ENCODE measurements at regions not wholly inside any gene's neighbourhood (a gene's known extent, or its start where the extent isn't known, plus 50 kb on each side); places are given as distances from the start of the nearest gene placed in this dataset.

DNA sequence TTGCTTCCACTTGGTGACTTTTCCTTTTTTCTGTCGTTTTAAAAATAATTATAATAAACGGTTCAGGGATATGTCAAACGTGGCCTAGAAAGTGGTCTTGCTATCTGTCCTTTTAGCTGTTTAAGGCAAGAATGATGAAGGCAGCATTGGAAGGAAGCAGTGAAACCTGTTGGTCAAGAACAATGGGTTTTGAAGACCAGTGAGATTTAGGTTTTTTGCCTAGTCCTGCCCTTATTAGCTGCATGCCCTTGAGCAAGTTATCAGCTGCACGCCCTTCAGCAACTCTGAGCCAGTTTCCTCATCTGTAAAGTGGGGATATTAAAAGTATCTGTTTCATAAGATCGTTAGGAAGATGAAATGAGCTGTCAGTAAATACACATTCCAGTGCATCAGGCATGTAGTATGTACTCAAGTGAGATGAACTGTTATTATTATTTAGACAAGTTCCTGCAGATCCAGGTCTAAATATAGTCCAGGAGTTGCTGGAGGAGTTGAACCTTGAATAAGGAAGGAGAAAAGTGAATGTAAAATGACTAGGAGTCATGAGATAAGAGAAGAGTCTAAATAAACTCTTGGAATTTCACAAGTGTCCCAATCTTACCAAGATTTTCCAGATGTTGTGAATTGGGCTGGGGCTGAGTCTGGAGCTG lies 90.8 kb upstream of the HSD17B12 start:
- DNase-seq (ENCODE audit: low spot score): no peak
- no peak overlapping the region for H3K4me3 ChIP-seq (ENCODE audit: low read depth, low read length, poor library complexity, severe bottlenecking)
- BruUV-seq (replicated peaks): no TSS peak
- CTCF ChIA-PET (ENCODE audit: unreplicated experiment): no interaction called here
- TF ChIP-seq EZH2phosphoT487 (IDR thresholded peaks at IDR 0.05; ENCODE audit: borderline replicate concordance, low read depth, low read length) (no peak), CTCF (conservative IDR thresholded peaks at IDR 0.05; ENCODE audit: low read length) (no peak)
- H3K4me2 ChIP-seq (ENCODE audit: low read length): no peak overlapping the region
- no peak overlapping the region for H2AFZ ChIP-seq (ENCODE audit: low read length)
- H3K36me3 ChIP-seq (ENCODE audit: insufficient read depth, low read length): no peaks in the 10 kb centered on the region
- no peaks in the 10 kb centered on the region for H4K20me1 ChIP-seq (ENCODE audit: insufficient read depth, low read length)
- POLR2A ChIA-PET: no interaction called here
- no peaks in the 10 kb centered on the region for H3K9me2 ChIP-seq (ENCODE audit: insufficient read depth, low read length)
- intact Hi-C loops (cut with micrococcal nuclease; ENCODE audit: unreplicated experiment): loop anchor here (5.0 kb wide), 1 partner anchor 263 kb away; no protein-coding TSS in a partner anchor
- peaks cover 10% of the 10 kb centered on the region for H3K4me1 ChIP-seq (ENCODE audit: insufficient read depth, low read length, poor library complexity, severe bottlenecking)
- H3K27ac ChIP-seq (ENCODE audit: low read depth, low read length, poor library complexity, severe bottlenecking): no peak overlapping the region
- H3K9me3 ChIP-seq (ENCODE audit: low read length): no peaks in the 10 kb centered on the region
- no peaks in the 10 kb centered on the region for H3K79me2 ChIP-seq (ENCODE audit: insufficient read depth, low read depth, low read length)

GRCh38 chr11:43601511-43601910 lies 79.0 kb upstream of the HSD17B12 start:
- no peaks in the 10 kb centered on the region for H3K79me2 ChIP-seq (ENCODE audit: insufficient read depth, low read depth, low read length)
- no peak overlapping the region for H3K4me3 ChIP-seq (ENCODE audit: low read depth, low read length, poor library complexity, severe bottlenecking)
- ChIA-PET CTCF (ENCODE audit: unreplicated experiment) (no interaction called here), POLR2A (interaction anchor here (0.8 to 0.9 kb wide), 2 partner anchors 10 to 1246 kb away, joined by 3 to 4 read pairs; no protein-coding TSS in a partner anchor)
- no peaks in the 10 kb centered on the region for H3K9me3 ChIP-seq (ENCODE audit: low read length)
- no peak overlapping the region for H2AFZ ChIP-seq (ENCODE audit: low read length)
- TF ChIP-seq EZH2phosphoT487 (IDR thresholded peaks at IDR 0.05; ENCODE audit: borderline replicate concordance, low read depth, low read length) (no peak), CTCF (conservative IDR thresholded peaks at IDR 0.05; ENCODE audit: low read length) (no peak)
- no peaks in the 10 kb centered on the region for H4K20me1 ChIP-seq (ENCODE audit: insufficient read depth, low read length)
- H3K9me2 ChIP-seq (ENCODE audit: insufficient read depth, low read length): no peaks in the 10 kb centered on the region
- H3K4me1 ChIP-seq (ENCODE audit: insufficient read depth, low read length, poor library complexity, severe bottlenecking): no peaks in the 10 kb centered on the region
- BruUV-seq (replicated peaks): no TSS peak
- no peak overlapping the region for H3K27ac ChIP-seq (ENCODE audit: low read depth, low read length, poor library complexity, severe bottlenecking)
- no peaks in the 10 kb centered on the region for H3K36me3 ChIP-seq (ENCODE audit: insufficient read depth, low read length)
- H3K4me2 ChIP-seq (ENCODE audit: low read length): no peak overlapping the region
- intact Hi-C loops (cut with micrococcal nuclease; ENCODE audit: unreplicated experiment): no loop called here
- no peak for DNase-seq (ENCODE audit: low spot score)

DNA sequence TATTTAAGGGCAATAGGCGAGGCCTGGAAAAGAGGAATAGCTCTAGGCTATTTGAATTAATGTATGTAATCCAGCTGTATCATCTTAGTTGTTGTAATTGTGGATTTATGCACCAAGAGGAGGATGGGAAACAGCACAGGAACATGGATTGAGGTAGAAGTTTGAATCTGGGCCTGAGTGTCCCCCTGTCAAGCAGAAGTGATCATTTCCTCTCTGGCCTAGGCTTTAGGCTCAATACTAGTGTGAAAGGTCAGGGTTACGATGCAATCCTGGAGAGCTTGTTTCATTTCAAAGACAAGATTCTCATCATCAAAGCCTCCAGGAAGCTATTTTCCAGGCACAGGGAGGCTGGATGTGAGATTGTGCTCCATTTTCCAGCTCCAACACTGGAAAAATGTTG lies 77.9 kb upstream of the HSD17B12 start:
- no peaks in the 10 kb centered on the region for H3K79me2 ChIP-seq (ENCODE audit: insufficient read depth, low read depth, low read length)
- POLR2A ChIA-PET: no interaction called here
- H4K20me1 ChIP-seq (ENCODE audit: insufficient read depth, low read length): no peaks in the 10 kb centered on the region
- CTCF ChIA-PET (ENCODE audit: unreplicated experiment): no interaction called here
- no peaks in the 10 kb centered on the region for H3K36me3 ChIP-seq (ENCODE audit: insufficient read depth, low read length)
- H3K9me3 ChIP-seq (ENCODE audit: low read length): no peaks in the 10 kb centered on the region
- TF ChIP-seq CTCF (conservative IDR thresholded peaks at IDR 0.05; ENCODE audit: low read length) (no peak), EZH2phosphoT487 (IDR thresholded peaks at IDR 0.05; ENCODE audit: borderline replicate concordance, low read depth, low read length) (no peak)
- intact Hi-C loops (cut with micrococcal nuclease; ENCODE audit: unreplicated experiment): no loop called here
- H2AFZ ChIP-seq (ENCODE audit: low read length): no peak overlapping the region
- no peak overlapping the region for H3K4me2 ChIP-seq (ENCODE audit: low read length)
- DNase-seq (ENCODE audit: low spot score): no peak
- no TSS peak for BruUV-seq (replicated peaks)
- H3K9me2 ChIP-seq (ENCODE audit: insufficient read depth, low read length): no peaks in the 10 kb centered on the region
- no peak overlapping the region for H3K27ac ChIP-seq (ENCODE audit: low read depth, low read length, poor library complexity, severe bottlenecking)
- H3K4me1 ChIP-seq (ENCODE audit: insufficient read depth, low read length, poor library complexity, severe bottlenecking): no peaks in the 10 kb centered on the region
- H3K4me3 ChIP-seq (ENCODE audit: low read depth, low read length, poor library complexity, severe bottlenecking): no peak overlapping the region

All from OCI-LY7 (cell line).